AG04449 (cell line): ENCODE measurements at regions not wholly inside any gene's neighbourhood (a gene's known extent, or its start where the extent isn't known, plus 50 kb on each side); places are given as distances from the start of the nearest gene placed in this dataset.

Source experiments
- CTCF ChIA-PET: fragments of 350-600 bp; formaldehyde crosslinking; extraction: SDS; loops from one replicate; lab custom pipeline; 2021; ENCODE audit warnings: antibody characterized with exemption; lab: Yijun Ruan, JAX
- POLR2A ChIA-PET: fragments of 400-600, 350-600 bp; formaldehyde crosslinking; extraction: SDS; loops from one replicate; lab custom pipeline; 2020; ENCODE audit warnings: antibody characterized with exemption, inconsistent platforms; lab: Yijun Ruan, JAX
- DNase-seq: peaks from one replicate; pipeline ENCODE4 v3.0.0-alpha.2; 2010; ENCODE audit warnings: low read depth, low spot score
- H3K4me3 ChIP-seq: 2 replicates; pipeline ENCODE4 v1.5.1; 2011; ENCODE audit warnings: low read depth, mild to moderate bottlenecking, control low read depth, low read length
- TF ChIP-seq, protein P1 (sequence below): IDR thresholded peaks from one replicate; pipeline ENCODE4 v1.5.1; 2011; ENCODE audit warnings: mild to moderate bottlenecking, moderate library complexity, low read length, control low read depth, inconsistent platforms; ENCODE audit not compliant: insufficient read depth; ENCODE audit errors: missing control alignments

DNA sequence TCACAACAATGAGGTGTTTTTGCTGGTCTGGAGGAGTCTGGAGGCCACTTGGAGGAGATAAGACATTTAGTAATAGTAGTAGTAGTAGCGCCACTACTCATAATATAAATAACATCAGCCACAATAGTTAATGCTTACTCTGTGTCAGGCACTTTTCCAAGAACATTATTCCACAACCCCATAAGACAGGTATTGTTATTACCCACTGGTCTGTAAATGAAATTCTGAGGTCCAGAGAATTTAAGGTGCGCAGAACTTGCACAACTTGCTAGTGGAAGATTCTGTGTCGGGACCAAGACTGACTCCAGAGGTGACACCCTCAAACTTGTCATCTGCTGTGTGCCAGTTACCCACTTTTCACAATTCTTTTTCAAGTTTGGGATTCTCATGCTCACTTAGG, 106.5 kb downstream of the MRM1 start:
- no peak for DNase-seq
- TF ChIP-seq, protein P1, sequence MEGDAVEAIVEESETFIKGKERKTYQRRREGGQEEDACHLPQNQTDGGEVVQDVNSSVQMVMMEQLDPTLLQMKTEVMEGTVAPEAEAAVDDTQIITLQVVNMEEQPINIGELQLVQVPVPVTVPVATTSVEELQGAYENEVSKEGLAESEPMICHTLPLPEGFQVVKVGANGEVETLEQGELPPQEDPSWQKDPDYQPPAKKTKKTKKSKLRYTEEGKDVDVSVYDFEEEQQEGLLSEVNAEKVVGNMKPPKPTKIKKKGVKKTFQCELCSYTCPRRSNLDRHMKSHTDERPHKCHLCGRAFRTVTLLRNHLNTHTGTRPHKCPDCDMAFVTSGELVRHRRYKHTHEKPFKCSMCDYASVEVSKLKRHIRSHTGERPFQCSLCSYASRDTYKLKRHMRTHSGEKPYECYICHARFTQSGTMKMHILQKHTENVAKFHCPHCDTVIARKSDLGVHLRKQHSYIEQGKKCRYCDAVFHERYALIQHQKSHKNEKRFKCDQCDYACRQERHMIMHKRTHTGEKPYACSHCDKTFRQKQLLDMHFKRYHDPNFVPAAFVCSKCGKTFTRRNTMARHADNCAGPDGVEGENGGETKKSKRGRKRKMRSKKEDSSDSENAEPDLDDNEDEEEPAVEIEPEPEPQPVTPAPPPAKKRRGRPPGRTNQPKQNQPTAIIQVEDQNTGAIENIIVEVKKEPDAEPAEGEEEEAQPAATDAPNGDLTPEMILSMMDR = no peak
- POLR2A ChIA-PET = no interaction called here
- H3K4me3 ChIP-seq = no peak overlapping the region
- CTCF ChIA-PET = no interaction called here

DNA sequence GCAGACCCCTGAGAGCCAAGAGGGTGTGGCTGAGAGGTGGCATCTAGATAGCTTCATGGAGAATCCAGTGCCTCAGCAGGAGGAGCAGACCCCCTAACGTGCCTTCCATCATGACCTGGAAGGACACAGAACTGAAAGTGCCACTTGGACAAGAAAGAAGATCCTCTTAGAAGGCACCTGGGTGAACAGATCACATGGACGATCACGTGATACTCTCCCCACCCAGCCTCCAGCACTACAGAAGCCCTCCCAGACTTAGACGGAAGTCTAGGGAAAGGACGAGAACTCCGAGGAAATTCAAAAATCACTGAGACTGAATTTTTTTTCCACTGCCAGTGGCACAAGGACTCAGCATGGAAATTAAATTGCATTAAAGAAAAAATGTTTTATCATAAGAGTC, 113.4 kb downstream of the MRM1 start:
- CTCF ChIA-PET = no interaction called here
- TF ChIP-seq, protein P1 = no peak
- no peak overlapping the region for H3K4me3 ChIP-seq
- no peak for DNase-seq
- POLR2A ChIA-PET = no interaction called here

DNA sequence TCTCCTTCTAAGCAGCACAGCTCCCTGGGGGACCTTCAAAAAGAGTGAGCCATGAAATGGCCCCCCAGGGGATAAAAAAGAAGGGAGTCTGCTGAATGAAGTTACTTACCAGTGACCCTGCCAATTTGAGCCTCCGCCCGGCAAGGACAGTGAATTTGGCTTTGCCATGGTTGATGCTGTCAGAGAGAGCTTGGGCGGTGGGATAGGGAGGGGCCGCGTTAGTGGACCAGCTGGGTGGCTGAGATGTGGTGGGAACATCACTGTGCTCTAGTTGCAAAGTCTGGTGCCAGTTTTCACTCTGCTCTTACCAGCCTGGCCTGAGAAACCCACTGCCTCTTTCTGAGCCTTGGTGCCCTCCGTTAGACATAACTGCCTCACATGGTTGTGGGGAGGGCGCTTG, 114.6 kb downstream of the MRM1 start:
- TF ChIP-seq, protein P1 = no peak
- CTCF ChIA-PET = no interaction called here

DNA sequence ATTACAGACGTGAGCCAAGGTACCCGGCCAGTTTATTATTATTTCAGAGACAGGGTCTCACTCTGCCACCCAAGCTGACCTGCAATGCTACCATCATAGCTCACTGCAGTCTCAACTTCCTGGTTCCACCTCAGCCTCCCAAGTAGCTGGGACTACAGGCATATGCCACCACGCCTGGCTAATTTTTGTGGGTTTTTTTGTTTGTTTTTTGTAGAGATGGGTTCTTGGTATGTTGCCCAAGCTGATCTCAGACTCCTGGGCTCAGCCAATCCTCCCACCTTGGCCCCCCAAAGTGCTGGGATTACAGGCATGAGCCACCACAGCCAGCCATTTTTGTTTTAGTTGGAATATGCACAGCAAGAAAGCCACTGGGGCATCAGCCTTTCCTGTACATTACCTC, 115.7 kb downstream of the MRM1 start:
- CTCF ChIA-PET = no interaction called here

More for the DNA sequence above, 114.6 kb downstream of the MRM1 start:
- POLR2A ChIA-PET = no interaction called here
- no peak for DNase-seq
- H3K4me3 ChIP-seq = no peak overlapping the region

DNA sequence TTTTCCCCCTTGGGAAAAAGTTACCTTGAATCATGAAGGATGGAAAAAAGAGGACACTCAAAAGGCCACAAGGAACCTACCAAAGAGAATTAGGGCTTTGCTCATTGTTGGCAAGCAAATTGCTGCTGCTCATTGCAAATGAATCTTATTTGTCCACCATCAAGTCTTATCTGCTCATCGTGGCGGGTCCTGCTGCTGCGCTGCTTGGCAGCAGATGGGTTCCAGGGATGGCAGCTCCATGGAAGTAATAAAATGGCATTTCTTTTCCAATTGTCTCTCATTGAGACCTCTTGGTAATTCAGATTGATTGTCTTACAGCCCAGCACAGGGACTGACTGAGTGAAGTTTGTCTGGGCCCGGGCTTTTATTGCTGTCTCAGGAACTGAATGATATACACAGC, 118.7 kb downstream of the MRM1 start:
- TF ChIP-seq, protein P1 = no peak
- ChIA-PET POLR2A (no interaction called here), CTCF (interaction anchor here (1.0 kb wide), 1 partner anchor 327 kb away, joined by 3 read pairs; no protein-coding TSS in a partner anchor)
- no peak for DNase-seq
- H3K4me3 ChIP-seq = no peak overlapping the region

More for the DNA sequence above, 115.7 kb downstream of the MRM1 start:
- POLR2A ChIA-PET = no interaction called here
- DNase-seq = no peak
- TF ChIP-seq, protein P1 = no peak
- H3K4me3 ChIP-seq = no peak overlapping the region

DNA sequence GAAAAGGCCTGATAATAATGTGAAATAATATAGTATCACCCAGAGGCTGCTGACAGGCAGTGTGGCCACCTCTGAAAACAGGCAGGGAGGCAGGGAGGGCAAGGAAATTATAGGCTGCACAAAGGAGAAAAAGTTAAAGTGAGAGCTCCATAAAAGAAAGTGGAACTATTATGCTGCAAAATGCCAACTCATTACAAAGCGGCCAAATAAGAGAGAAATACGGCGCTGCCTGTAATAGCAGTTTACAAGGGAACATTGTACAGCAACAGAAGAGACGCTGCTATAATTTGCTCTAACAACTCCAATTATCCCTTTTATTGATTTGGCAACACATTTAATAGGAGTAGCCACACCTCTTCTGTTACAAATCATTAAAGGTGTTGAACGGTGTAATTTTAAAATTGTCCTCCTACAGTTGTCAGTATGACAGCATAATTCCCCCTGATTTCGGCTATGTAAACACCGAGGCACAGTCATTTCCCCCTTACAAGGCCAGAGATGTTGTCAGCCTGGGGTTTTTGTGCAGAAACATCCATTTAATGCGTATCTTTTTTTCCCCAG, 120.3 kb downstream of the MRM1 start:
- CTCF ChIA-PET = no interaction called here
- H3K4me3 ChIP-seq = peak overlapping the region; percentile 25
- no peak for DNase-seq
- TF ChIP-seq, protein P1 = no peak
- POLR2A ChIA-PET = no interaction called here
